ENCODE measurements at regions not wholly inside any gene's neighbourhood (a gene's known extent, or its start where the extent isn't known, plus 50 kb on each side); places are given as distances from the start of the nearest gene placed in this dataset.

DNA sequence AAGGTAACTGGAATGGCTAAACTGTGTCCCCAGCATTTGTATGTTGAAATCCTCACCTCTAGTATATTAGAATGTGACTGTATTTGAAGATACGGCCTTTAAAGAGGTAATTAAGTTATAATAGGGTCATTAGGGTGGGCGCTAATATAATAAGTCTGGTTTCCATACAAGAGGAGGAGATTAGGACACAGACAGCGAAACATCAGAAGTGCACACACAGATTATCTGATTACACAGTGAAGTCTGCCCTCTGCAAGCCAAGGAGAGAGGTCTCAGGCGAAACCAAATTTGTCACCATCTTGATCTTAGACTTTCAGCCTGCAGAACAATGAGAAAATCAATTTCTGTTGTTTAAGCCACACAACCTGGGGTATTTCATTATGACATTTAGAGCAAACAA lies 2233.1 kb downstream of the MRPL39 start:
- no peak for DNase-seq (ENCODE audit: low spot score)
- no peak overlapping the region for H3K4me3 ChIP-seq
- H3K27ac ChIP-seq = no peak overlapping the region
- TF ChIP-seq, protein P1, sequence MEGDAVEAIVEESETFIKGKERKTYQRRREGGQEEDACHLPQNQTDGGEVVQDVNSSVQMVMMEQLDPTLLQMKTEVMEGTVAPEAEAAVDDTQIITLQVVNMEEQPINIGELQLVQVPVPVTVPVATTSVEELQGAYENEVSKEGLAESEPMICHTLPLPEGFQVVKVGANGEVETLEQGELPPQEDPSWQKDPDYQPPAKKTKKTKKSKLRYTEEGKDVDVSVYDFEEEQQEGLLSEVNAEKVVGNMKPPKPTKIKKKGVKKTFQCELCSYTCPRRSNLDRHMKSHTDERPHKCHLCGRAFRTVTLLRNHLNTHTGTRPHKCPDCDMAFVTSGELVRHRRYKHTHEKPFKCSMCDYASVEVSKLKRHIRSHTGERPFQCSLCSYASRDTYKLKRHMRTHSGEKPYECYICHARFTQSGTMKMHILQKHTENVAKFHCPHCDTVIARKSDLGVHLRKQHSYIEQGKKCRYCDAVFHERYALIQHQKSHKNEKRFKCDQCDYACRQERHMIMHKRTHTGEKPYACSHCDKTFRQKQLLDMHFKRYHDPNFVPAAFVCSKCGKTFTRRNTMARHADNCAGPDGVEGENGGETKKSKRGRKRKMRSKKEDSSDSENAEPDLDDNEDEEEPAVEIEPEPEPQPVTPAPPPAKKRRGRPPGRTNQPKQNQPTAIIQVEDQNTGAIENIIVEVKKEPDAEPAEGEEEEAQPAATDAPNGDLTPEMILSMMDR (IDR thresholded peaks at IDR 0.05) = no peak

DNA sequence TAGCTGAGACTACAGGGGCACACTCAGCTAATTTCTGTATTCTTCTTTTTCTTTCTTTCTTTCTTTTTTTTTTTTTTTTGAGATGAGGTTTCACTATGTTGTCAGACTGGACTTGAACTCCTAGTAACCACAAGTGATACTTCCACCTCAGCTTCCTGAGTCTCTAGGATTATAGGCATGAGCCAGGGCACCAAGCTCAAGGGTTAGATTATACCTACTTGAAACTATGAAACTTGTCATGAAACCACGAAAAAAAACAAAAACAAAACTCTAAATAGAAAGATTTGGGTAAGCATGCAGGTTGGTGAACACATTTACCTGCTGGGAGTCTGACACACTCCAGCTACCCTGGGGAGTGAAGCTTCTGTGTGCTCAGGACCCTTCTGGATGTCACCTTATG lies 2250.4 kb downstream of the MRPL39 start:
- no peak overlapping the region for H3K4me3 ChIP-seq
- DNase-seq (ENCODE audit: low spot score) = no peak
- H3K27ac ChIP-seq = no peak overlapping the region
- TF ChIP-seq, protein P1 (IDR thresholded peaks at IDR 0.05) = no peak

DNA sequence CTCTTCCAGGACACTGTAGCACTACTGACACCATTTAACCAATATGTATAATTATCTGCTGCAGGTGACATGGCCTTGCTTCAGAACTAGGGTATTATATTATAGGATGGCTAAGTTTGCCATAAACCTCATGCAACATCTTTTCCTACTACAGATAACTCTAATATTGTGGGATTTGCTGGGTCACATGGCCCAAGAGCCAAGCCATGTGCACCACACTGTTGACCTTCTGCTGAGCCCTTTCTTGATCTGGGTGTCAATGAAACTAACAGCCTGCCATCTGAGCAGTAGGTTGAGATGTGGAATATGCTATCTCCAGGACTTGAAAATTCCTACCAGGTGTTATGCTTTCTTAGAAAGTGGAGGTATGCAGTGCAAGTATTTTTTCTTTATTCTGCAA lies 2291.1 kb downstream of the MRPL39 start:
- Histone ChIP-seq H3K27ac (no peak overlapping the region), H3K4me3 (no peak overlapping the region)
- TF ChIP-seq, protein P1 (IDR thresholded peaks at IDR 0.05) = no peak
- DNase-seq (ENCODE audit: low spot score) = no peak

DNA sequence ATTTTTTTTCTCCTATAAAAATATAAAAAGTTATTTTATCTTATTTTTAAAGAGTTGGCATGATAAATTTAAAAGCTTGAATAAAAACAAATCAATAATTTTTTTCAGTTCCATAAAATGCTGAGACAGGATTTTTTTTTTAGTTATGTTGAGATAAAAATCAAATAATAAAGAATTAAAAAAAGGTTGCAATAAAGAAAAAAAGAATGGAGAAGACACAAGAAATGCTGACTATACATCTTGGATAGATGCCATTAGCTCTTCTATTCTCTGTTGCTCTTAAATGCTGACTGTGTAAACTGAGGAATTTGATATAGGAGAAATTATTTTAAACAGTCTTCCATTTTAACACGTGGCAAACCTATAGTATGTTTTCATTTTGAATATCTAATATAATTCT lies 2298.5 kb downstream of the MRPL39 start:
- H3K4me3 ChIP-seq = no peak overlapping the region
- TF ChIP-seq, protein P1 (IDR thresholded peaks at IDR 0.05) = no peak
- no peak for DNase-seq (ENCODE audit: low spot score)
- no peak overlapping the region for H3K27ac ChIP-seq

DNA sequence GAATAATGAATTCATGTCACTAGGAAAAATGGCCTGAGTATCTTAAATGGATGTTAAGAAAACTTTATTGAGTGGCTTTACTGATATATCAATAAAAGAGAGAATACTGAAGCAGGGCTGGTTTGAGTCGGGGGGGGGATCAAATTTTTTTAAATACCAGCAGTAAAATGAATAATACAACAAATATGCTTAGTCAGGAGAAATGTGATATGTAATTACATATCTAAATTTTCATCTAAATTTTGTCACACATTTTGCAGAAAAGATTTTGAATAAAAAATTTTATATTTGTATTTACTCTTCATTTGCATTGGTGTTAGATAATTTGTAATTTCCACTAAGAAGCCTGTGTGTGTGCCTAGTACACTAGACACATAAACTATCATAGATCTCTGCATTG lies 2300.2 kb downstream of the MRPL39 start:
- no peak for DNase-seq (ENCODE audit: low spot score)
- Histone ChIP-seq H3K27ac (no peak overlapping the region), H3K4me3 (no peak overlapping the region)
- TF ChIP-seq, protein P1 (IDR thresholded peaks at IDR 0.05) = no peak

DNA sequence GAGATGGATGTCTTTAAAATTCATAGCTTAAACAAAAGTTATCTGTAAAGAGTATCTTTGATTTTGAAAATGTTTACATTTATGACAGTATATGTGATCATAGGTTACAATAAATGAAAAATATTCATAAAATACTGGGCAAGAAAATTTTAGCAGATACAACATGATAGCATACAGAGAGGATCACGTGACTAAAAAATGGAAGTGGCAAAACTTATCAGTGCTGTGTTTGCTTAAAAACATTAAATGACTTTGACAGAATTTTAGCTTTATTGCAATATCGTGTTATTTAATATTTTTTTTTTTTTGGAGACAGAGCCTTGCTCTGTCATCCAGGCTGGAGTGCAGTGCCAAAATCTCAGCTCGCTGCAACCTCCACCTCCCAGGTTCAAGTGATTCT lies 2294.1 kb downstream of the NCAM2 start:
- TF ChIP-seq, protein P1 (IDR thresholded peaks at IDR 0.05) = no peak
- Histone ChIP-seq H3K4me3 (no peak overlapping the region), H3K27ac (no peak overlapping the region)
- no peak for DNase-seq (ENCODE audit: low spot score)

DNA sequence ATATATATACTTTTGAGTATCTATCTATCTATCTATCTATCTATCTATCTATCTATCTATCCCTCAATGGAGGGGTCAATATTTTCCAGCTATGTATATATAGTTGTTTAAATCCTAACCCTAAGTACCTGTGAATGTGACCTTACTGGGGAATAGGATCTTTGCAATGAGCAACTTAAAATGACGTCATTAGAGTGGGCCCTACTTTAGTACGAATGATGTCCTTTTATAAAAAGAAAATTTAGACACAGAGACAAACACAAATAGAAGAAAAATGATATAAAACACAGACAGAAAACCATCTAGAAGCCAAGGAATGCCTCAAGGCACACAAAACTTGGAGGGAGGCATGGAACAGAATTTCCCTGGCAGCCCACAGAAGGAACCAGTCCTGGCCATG lies 2283.7 kb downstream of the NCAM2 start:
- H3K4me3 ChIP-seq = no peak overlapping the region
- TF ChIP-seq, protein P1 (IDR thresholded peaks at IDR 0.05) = no peak
- no peak overlapping the region for H3K27ac ChIP-seq
- no peak for DNase-seq (ENCODE audit: low spot score)
